OCI-LY3 (cell line): ENCODE measurements at regions not wholly inside any gene's neighbourhood (a gene's known extent, or its start where the extent isn't known, plus 50 kb on each side); places are given as distances from the start of the nearest gene placed in this dataset.

Experiments used
- CTCF ChIP-seq: fragments of 200-600, 300-600 bp; sonication (generic); IDR thresholded peaks from 2 replicates; pipeline ENCODE4 v1.5.1; 2014; ENCODE audit warnings: antibody characterized with exemption, low read length, low read depth
- EZH2phosphoT487 ChIP-seq: fragments of 200-600 bp; shearing (Covaris generic); IDR thresholded peaks from 2 replicates; pipeline ENCODE4 v1.6.1; 2018; ENCODE audit warnings: antibody characterized with exemption, mixed run types, low read depth

- TF ChIP-seq CTCF: no peak
- no peak for TF ChIP-seq EZH2phosphoT487
Measured at GRCh38 chr5:96335873-96336272, 97.2 kb downstream of the PCSK1 start.
